ENCODE measurements at regions not wholly inside any gene's neighbourhood (a gene's known extent, or its start where the extent isn't known, plus 50 kb on each side); places are given as distances from the start of the nearest gene placed in this dataset.

GRCh38 chr5:53172630-53173029 is 63.1 kb upstream of the MOCS2 start:
- H3K4me3 ChIP-seq = no peak overlapping the region
- H3K4me1 ChIP-seq (ENCODE audit: insufficient read depth) = no peaks in the 10 kb centered on the region
- DNase-seq = no peak
- WGBS, 3 donors = 93 to 95% (median 94%) methylated on average over 5 of the region's 5 CpGs
- no peaks in the 10 kb centered on the region for H3K9me3 ChIP-seq
- H3K27ac ChIP-seq = no peak overlapping the region
- intact Hi-C loops (cut with DNase I) = no loop called here
- no peak for TF ChIP-seq EP300 (IDR thresholded peaks at IDR 0.05)
- no peak for TF ChIP-seq CTCF (IDR thresholded peaks at IDR 0.05)
- TF ChIP-seq POLR2A (IDR thresholded peaks at IDR 0.05) = no peak
- H3K36me3 ChIP-seq = no peaks in the 10 kb centered on the region
- no peaks in the 10 kb centered on the region for H3K27me3 ChIP-seq

- TF ChIP-seq CTCF (IDR thresholded peaks at IDR 0.05) (no peak), EP300 (IDR thresholded peaks at IDR 0.05) (no peak), POLR2A (IDR thresholded peaks at IDR 0.05) (no peak)
- no peak for DNase-seq
- no peaks in the 10 kb centered on the region for H3K36me3 ChIP-seq
- WGBS, 3 donors = 87 to 89% (median 89%) methylated on average over 8 of the region's 8 CpGs
- H3K4me3 ChIP-seq = no peak overlapping the region
- H3K4me1 ChIP-seq (ENCODE audit: insufficient read depth) = no peaks in the 10 kb centered on the region
- no peaks in the 10 kb centered on the region for H3K27me3 ChIP-seq
- intact Hi-C loops (cut with DNase I) = no loop called here
- H3K9me3 ChIP-seq = no peaks in the 10 kb centered on the region
- H3K27ac ChIP-seq = no peak overlapping the region
These were observed 63.5 kb upstream of the MOCS2 start for GRCh38 chr5:53173083-53173482.

- intact Hi-C loops (cut with DNase I) = no loop called here
These were observed 69.3 kb upstream of the MOCS2 start for GRCh38 chr5:53178830-53179229.

GRCh38 chr5:53179691-53180090 is 70.1 kb upstream of the MOCS2 start:
- intact Hi-C loops (cut with DNase I) = no loop called here
- TF ChIP-seq EP300 (IDR thresholded peaks at IDR 0.05) (no peak), POLR2A (IDR thresholded peaks at IDR 0.05) (no peak), CTCF (IDR thresholded peaks at IDR 0.05) (no peak)
- no peaks in the 10 kb centered on the region for H3K36me3 ChIP-seq
- no peaks in the 10 kb centered on the region for H3K4me1 ChIP-seq (ENCODE audit: insufficient read depth)
- no peak for DNase-seq
- H3K9me3 ChIP-seq = no peaks in the 10 kb centered on the region
- H3K27ac ChIP-seq = no peak overlapping the region
- WGBS, 3 donors = 84 to 91% (median 87%) methylated on average over 4 of the region's 4 CpGs
- H3K27me3 ChIP-seq = no peaks in the 10 kb centered on the region
- H3K4me3 ChIP-seq = no peak overlapping the region

More at GRCh38 chr5:53178830-53179229, 69.3 kb upstream of the MOCS2 start:
- no peak for DNase-seq
- Histone ChIP-seq H3K36me3 (no peaks in the 10 kb centered on the region), H3K4me3 (no peak overlapping the region), H3K27ac (no peak overlapping the region), H3K27me3 (no peaks in the 10 kb centered on the region), H3K4me1 (ENCODE audit: insufficient read depth) (no peaks in the 10 kb centered on the region), H3K9me3 (no peaks in the 10 kb centered on the region)
- WGBS, 3 donors = 69 to 79% (median 70%) methylated on average over 4 of the region's 4 CpGs
- TF ChIP-seq POLR2A (IDR thresholded peaks at IDR 0.05) (no peak), EP300 (IDR thresholded peaks at IDR 0.05) (no peak), CTCF (IDR thresholded peaks at IDR 0.05) (no peak)

- intact Hi-C loops (cut with DNase I) = no loop called here
These were observed 71.0 kb upstream of the MOCS2 start for GRCh38 chr5:53180538-53180937.

More at GRCh38 chr5:53180538-53180937, 71.0 kb upstream of the MOCS2 start:
- H3K27me3 ChIP-seq = no peaks in the 10 kb centered on the region
- WGBS, 3 donors = 83 to 86% (median 84%) methylated on average over 5 of the region's 5 CpGs
- no peak for TF ChIP-seq EP300 (IDR thresholded peaks at IDR 0.05)
- no peak for TF ChIP-seq CTCF (IDR thresholded peaks at IDR 0.05)
- no peak for TF ChIP-seq POLR2A (IDR thresholded peaks at IDR 0.05)
- no peak for DNase-seq
- no peaks in the 10 kb centered on the region for H3K9me3 ChIP-seq
- no peaks in the 10 kb centered on the region for H3K4me1 ChIP-seq (ENCODE audit: insufficient read depth)
- no peak overlapping the region for H3K27ac ChIP-seq
- H3K4me3 ChIP-seq = no peak overlapping the region
- H3K36me3 ChIP-seq = no peaks in the 10 kb centered on the region
